OCI-LY1 (cell line): ENCODE measurements at regions not wholly inside any gene's neighbourhood (a gene's known extent, or its start where the extent isn't known, plus 50 kb on each side); places are given as distances from the start of the nearest gene placed in this dataset.

ENCODE experiments used
- H2AFZ ChIP-seq: fragments of 200-600 bp; sonication (generic), shearing (Covaris generic); 2 replicates; pipeline ENCODE4 v1.6.0; 2014; ENCODE audit warnings: antibody characterized with exemption, mild to moderate bottlenecking, low read length
- H3F3A ChIP-seq: fragments of 200-600 bp; sonication (generic), shearing (Covaris generic); 2 replicates; pipeline ENCODE4 v1.6.0; 2014; ENCODE audit warnings: mild to moderate bottlenecking, antibody characterized with exemption, low read length, moderate library complexity; ENCODE audit not compliant: insufficient read depth
- H3K27ac ChIP-seq: fragments of 200-600 bp; sonication (generic); 2 replicates; pipeline ENCODE4 v1.5.1; 2014; ENCODE audit warnings: low read length, mixed run types, mild to moderate bottlenecking, low read depth; ENCODE audit not compliant: poor library complexity, severe bottlenecking
- H3K27me3 ChIP-seq: fragments of 200-600 bp; sonication (generic); 2 replicates; pipeline ENCODE4 v1.6.0; 2014; ENCODE audit warnings: antibody characterized with exemption, mild to moderate bottlenecking, low read length, moderate library complexity; ENCODE audit not compliant: insufficient read depth
- H3K36me3 ChIP-seq: fragments of 200-600 bp; sonication (generic); 2 replicates; pipeline ENCODE4 v1.6.1; 2014; ENCODE audit warnings: mild to moderate bottlenecking, antibody characterized with exemption, low read length, moderate library complexity, mixed read lengths; ENCODE audit not compliant: insufficient read depth
- H3K4me1 ChIP-seq: fragments of 200-600 bp; sonication (generic); 2 replicates; pipeline ENCODE4 v1.5.1; 2014; ENCODE audit warnings: mild to moderate bottlenecking, low read length, moderate library complexity; ENCODE audit not compliant: insufficient read depth, severe bottlenecking
- H3K4me2 ChIP-seq: fragments of 200-600 bp; sonication (generic), shearing (Covaris generic); 2 replicates; pipeline ENCODE4 v1.6.1; 2014; ENCODE audit warnings: low read length
- H3K4me3 ChIP-seq: fragments of 200-600 bp; sonication (generic); 2 replicates; pipeline ENCODE4 v1.5.1; 2014; ENCODE audit warnings: low read length, low read depth, mild to moderate bottlenecking, mixed read lengths; ENCODE audit not compliant: poor library complexity, severe bottlenecking
- H3K79me2 ChIP-seq: fragments of 200-600 bp; shearing (Covaris generic); 2 replicates; pipeline ENCODE4 v1.6.1; 2016; ENCODE audit warnings: mixed run types, low read length, mixed read lengths; ENCODE audit not compliant: insufficient read depth
- H3K9ac ChIP-seq: fragments of 200-600 bp; sonication (generic), shearing (Covaris generic); 2 replicates; pipeline ENCODE4 v1.6.1; 2014; ENCODE audit warnings: mild to moderate bottlenecking, low read length, mixed read lengths
- H3K9me2 ChIP-seq: fragments of 200-600 bp; sonication (generic), shearing (Covaris generic); 2 replicates; pipeline ENCODE4 v1.6.1; 2014; ENCODE audit warnings: low read depth, mild to moderate bottlenecking, low read length, mixed read lengths
- H3K9me3 ChIP-seq: fragments of 200-600 bp; shearing (Covaris generic); 2 replicates; pipeline ENCODE4 v1.6.1; 2014; ENCODE audit warnings: low read length, mixed read lengths
- H4K20me1 ChIP-seq: fragments of 200-600 bp; sonication (generic), shearing (Covaris generic); 2 replicates; pipeline ENCODE4 v1.6.0; 2016; ENCODE audit warnings: mild to moderate bottlenecking, low read length; ENCODE audit not compliant: insufficient read depth
- EZH2 ChIP-seq: fragments of 200-600 bp; sonication (generic), shearing (Covaris generic); IDR thresholded peaks from 2 replicates; pipeline ENCODE4 v1.8.0; 2017; ENCODE audit warnings: borderline replicate concordance, mixed run types, mild to moderate bottlenecking, antibody characterized with exemption, low read length, moderate library complexity, mixed read lengths
- TF ChIP-seq, protein P1 (sequence below): fragments of 200-600 bp; sonication (generic), shearing (Covaris generic); IDR thresholded peaks from 2 replicates; pipeline ENCODE4 v1.5.1; 2017; ENCODE audit warnings: mild to moderate bottlenecking, antibody characterized with exemption, low read length, moderate library complexity, mixed read lengths

- Histone ChIP-seq H3K27me3 (no peaks in the 10 kb centered on the region), H4K20me1 (no peaks in the 10 kb centered on the region), H3K79me2 (no peaks in the 10 kb centered on the region), H3K4me3 (no peak overlapping the region), H3K9me3 (no peaks in the 10 kb centered on the region), H3K4me1 (no peaks in the 10 kb centered on the region), H2AFZ (no peak overlapping the region), H3K27ac (no peak overlapping the region), H3F3A (no peaks in the 10 kb centered on the region), H3K4me2 (no peak overlapping the region), H3K9me2 (no peaks in the 10 kb centered on the region), H3K36me3 (no peaks in the 10 kb centered on the region), H3K9ac (no peak overlapping the region)
- no peak for TF ChIP-seq EZH2
- TF ChIP-seq, protein P1, sequence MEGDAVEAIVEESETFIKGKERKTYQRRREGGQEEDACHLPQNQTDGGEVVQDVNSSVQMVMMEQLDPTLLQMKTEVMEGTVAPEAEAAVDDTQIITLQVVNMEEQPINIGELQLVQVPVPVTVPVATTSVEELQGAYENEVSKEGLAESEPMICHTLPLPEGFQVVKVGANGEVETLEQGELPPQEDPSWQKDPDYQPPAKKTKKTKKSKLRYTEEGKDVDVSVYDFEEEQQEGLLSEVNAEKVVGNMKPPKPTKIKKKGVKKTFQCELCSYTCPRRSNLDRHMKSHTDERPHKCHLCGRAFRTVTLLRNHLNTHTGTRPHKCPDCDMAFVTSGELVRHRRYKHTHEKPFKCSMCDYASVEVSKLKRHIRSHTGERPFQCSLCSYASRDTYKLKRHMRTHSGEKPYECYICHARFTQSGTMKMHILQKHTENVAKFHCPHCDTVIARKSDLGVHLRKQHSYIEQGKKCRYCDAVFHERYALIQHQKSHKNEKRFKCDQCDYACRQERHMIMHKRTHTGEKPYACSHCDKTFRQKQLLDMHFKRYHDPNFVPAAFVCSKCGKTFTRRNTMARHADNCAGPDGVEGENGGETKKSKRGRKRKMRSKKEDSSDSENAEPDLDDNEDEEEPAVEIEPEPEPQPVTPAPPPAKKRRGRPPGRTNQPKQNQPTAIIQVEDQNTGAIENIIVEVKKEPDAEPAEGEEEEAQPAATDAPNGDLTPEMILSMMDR, result no peak
These were observed 392.5 kb upstream of the CADM2 start for GRCh38 chr3:84566256-84566655.

GRCh38 chr3:84567796-84568195, 391.0 kb upstream of the CADM2 start:
- H2AFZ ChIP-seq, result no peak overlapping the region
- no peaks in the 10 kb centered on the region for H3K36me3 ChIP-seq
- no peak overlapping the region for H3K27ac ChIP-seq
- H3K9me2 ChIP-seq, result no peaks in the 10 kb centered on the region
- H3K79me2 ChIP-seq, result no peaks in the 10 kb centered on the region
- H3K27me3 ChIP-seq, result no peaks in the 10 kb centered on the region
- TF ChIP-seq, protein P1, result no peak
- TF ChIP-seq EZH2, result no peak
- no peak overlapping the region for H3K4me3 ChIP-seq
- no peaks in the 10 kb centered on the region for H3F3A ChIP-seq
- H4K20me1 ChIP-seq, result no peaks in the 10 kb centered on the region
- H3K4me2 ChIP-seq, result no peak overlapping the region
- no peak overlapping the region for H3K9ac ChIP-seq
- no peaks in the 10 kb centered on the region for H3K4me1 ChIP-seq
- no peaks in the 10 kb centered on the region for H3K9me3 ChIP-seq

DNA sequence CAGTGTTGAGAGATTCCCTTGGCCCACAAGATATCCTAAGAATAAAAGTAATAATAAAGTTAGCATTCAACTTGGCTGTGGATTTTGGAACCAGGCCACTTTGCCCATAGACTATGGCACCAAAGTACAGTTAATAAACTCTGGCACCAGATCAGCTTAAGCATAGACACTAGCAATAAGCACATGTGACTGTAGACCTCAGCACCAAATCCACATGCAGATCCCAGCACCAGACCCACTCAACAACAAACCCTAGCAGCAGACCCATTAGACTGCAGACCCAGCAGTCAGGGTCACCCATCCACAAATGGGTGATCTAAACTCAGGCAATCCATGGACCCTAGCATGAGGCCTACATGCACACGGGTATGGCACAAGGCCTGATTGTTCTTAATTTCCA, 384.8 kb upstream of the CADM2 start:
- Histone ChIP-seq H3K36me3 (no peaks in the 10 kb centered on the region), H3K4me2 (no peak overlapping the region), H3K27ac (no peak overlapping the region), H3K9ac (no peak overlapping the region), H3K4me3 (no peak overlapping the region), H3K27me3 (no peaks in the 10 kb centered on the region), H4K20me1 (no peaks in the 10 kb centered on the region), H2AFZ (no peak overlapping the region), H3K9me2 (no peaks in the 10 kb centered on the region), H3K9me3 (no peaks in the 10 kb centered on the region), H3K79me2 (no peaks in the 10 kb centered on the region), H3F3A (no peaks in the 10 kb centered on the region), H3K4me1 (no peaks in the 10 kb centered on the region)
- TF ChIP-seq EZH2, result no peak

GRCh38 chr3:84586427-84586826, 372.4 kb upstream of the CADM2 start:
- no peak overlapping the region for H3K4me3 ChIP-seq
- no peaks in the 10 kb centered on the region for H3K9me2 ChIP-seq
- H2AFZ ChIP-seq, result no peak overlapping the region
- H3K9ac ChIP-seq, result no peak overlapping the region
- no peak overlapping the region for H3K4me2 ChIP-seq
- TF ChIP-seq, protein P1, result no peak
- TF ChIP-seq EZH2, result no peak
- H3K27me3 ChIP-seq, result no peaks in the 10 kb centered on the region
- H3K4me1 ChIP-seq, result no peaks in the 10 kb centered on the region
- H3F3A ChIP-seq, result no peaks in the 10 kb centered on the region
- H4K20me1 ChIP-seq, result no peaks in the 10 kb centered on the region
- H3K79me2 ChIP-seq, result no peaks in the 10 kb centered on the region
- H3K36me3 ChIP-seq, result no peaks in the 10 kb centered on the region
- H3K9me3 ChIP-seq, result no peaks in the 10 kb centered on the region
- H3K27ac ChIP-seq, result no peak overlapping the region
